Mucosa of descending colon (tissue), 3 donors: ENCODE measurements at regions not wholly inside any gene's neighbourhood (a gene's known extent, or its start where the extent isn't known, plus 50 kb on each side); places are given as distances from the start of the nearest gene placed in this dataset.
A peak's percentile ranks its signal among the peaks of the same experiment; 100 is the strongest.

Experiments used
- ATAC-seq: fragments of 200-7000 bp; cut with Tn5 transposase; one replicate; pipeline ENCODE4 v1.9.1; 2020; ENCODE audit warnings: mild to moderate bottlenecking, moderate library complexity
- DNase-seq, 3 donors: peaks; one replicate each; pipeline ENCODE4 v3.0.0-alpha.2; 2020
- H3K36me3 ChIP-seq: fragments of 200-600 bp; one replicate; pipeline ENCODE4 v1.8.0; 2021; ENCODE audit warnings: low read depth, mild to moderate bottlenecking
- H3K4me1 ChIP-seq: fragments of 200-600 bp; one replicate; pipeline ENCODE4 v1.8.0; 2021; ENCODE audit warnings: low read depth, mild to moderate bottlenecking
- H3K4me3 ChIP-seq: fragments of 200-600 bp; one replicate; pipeline ENCODE4 v1.8.0; 2021; ENCODE audit warnings: mild to moderate bottlenecking
- H3K9me3 ChIP-seq: fragments of 200-600 bp; one replicate; pipeline ENCODE4 v1.8.0; 2021; ENCODE audit warnings: mild to moderate bottlenecking
- intact Hi-C, 2 donors: fragments of 100-400 bp; cut with DNase I in 1 of 2; cut with micrococcal nuclease in 1 of 2; formaldehyde crosslinking; loops; one replicate each; pipeline versions ENCODE4 v1.11.0 to v1.11.1; 2022; cut with DNase I, micrococcal nuclease
- TF ChIP-seq, protein P1 (sequence below): fragments of 200-600 bp; IDR thresholded peaks from one replicate; pipeline ENCODE4 v1.8.0; 2022; ENCODE audit warnings: antibody characterized with exemption, mild to moderate bottlenecking
- donor health status: DM: no; HTN: no; CAD: no; lungs with moderate emphysema.
- donor health status: DM: no; HTN: no; CAD: no.
- donor health status: DM: no; HTN: yes; CAD: no.

DNA sequence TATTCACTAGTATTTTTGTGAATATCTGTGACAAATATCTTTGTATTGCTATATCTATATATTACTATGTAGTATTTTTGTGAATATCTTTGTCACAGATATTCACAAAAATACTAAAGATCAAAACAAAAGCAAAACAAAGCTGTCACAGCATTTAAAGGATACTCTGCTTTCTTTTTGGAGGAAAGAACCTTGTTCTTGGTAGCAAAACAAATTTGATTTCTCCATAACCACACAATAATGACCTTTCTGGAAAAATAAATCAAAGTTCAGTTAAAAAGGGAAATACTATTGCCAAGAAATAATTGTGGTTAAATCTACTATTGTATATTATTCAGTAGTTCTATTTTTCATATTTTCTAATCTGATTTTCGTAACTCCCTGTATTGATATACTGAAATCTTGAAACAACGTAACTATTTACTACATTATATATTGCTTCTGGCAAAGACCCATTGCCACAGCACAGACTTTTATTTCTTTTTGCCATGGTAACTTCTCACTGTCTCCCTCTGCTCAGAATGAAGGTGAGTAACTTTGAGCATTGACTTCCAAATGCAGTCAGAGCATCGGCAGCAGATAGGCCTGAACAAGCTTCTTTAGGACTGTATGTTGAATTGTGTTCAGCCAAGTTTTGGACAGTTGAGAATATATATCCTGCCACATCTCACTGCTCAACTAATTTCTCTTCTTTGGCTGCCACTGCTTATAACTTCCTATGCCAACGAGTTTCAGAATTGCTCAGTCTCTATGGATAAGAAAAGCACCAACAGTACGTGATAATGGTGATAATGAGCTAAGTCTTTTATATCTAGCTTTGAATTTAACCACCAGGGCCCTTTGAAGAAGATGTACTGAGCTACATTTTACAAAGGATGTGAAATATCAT lies 1097.2 kb upstream of the GJE1 start:
- Histone ChIP-seq H3K36me3 (no peaks in the 10 kb centered on the region), H3K9me3 (no peaks in the 10 kb centered on the region), H3K4me3 (no peak overlapping the region), H3K4me1 (no peaks in the 10 kb centered on the region)
- ATAC-seq (no peak), DNase-seq (no peak)
- intact Hi-C loops: no loop called here
- TF ChIP-seq, protein P1, sequence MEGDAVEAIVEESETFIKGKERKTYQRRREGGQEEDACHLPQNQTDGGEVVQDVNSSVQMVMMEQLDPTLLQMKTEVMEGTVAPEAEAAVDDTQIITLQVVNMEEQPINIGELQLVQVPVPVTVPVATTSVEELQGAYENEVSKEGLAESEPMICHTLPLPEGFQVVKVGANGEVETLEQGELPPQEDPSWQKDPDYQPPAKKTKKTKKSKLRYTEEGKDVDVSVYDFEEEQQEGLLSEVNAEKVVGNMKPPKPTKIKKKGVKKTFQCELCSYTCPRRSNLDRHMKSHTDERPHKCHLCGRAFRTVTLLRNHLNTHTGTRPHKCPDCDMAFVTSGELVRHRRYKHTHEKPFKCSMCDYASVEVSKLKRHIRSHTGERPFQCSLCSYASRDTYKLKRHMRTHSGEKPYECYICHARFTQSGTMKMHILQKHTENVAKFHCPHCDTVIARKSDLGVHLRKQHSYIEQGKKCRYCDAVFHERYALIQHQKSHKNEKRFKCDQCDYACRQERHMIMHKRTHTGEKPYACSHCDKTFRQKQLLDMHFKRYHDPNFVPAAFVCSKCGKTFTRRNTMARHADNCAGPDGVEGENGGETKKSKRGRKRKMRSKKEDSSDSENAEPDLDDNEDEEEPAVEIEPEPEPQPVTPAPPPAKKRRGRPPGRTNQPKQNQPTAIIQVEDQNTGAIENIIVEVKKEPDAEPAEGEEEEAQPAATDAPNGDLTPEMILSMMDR: no peak

- intact Hi-C loops: no loop called here
- ATAC-seq: no peak
Observed at GRCh38 chr6:141033101-141033500, 1099.6 kb upstream of the GJE1 start.

GRCh38 chr6:141029908-141030307 lies 1102.8 kb upstream of the GJE1 start:
- no peaks in the 10 kb centered on the region for H3K4me1 ChIP-seq
- no peaks in the 10 kb centered on the region for H3K36me3 ChIP-seq
- no peak overlapping the region for H3K4me3 ChIP-seq
- ATAC-seq (no peak), DNase-seq (no peak)
- H3K9me3 ChIP-seq: no peaks in the 10 kb centered on the region
- intact Hi-C loops: no loop called here
- TF ChIP-seq, protein P1: no peak

More at GRCh38 chr6:141033101-141033500, 1099.6 kb upstream of the GJE1 start:
- Histone ChIP-seq H3K36me3 (no peaks in the 10 kb centered on the region), H3K4me3 (no peak overlapping the region), H3K4me1 (no peaks in the 10 kb centered on the region), H3K9me3 (no peaks in the 10 kb centered on the region)
- TF ChIP-seq, protein P1: no peak
- DNase-seq: no peak

- Histone ChIP-seq H3K36me3 (no peaks in the 10 kb centered on the region), H3K4me3 (no peak overlapping the region)
Observed at GRCh38 chr6:141028791-141029280, 1103.9 kb upstream of the GJE1 start.

DNA sequence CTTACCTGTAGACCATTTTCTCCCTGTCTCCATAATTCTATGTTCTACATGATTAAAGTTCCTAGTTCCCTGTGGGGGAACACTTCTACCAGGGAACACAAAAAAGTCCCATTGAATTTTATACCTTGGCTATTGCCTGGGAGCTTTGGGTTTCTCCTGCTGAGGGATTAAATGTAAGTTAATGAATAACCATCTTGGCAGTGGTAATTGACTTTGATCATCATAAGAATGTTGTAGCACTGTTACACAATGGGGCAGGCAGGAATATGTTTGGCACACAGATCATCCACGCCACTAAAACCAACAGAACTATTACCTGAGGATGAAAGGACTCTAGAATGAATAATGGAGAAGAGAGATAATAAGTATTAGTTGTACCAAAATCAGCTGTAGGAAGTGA lies 1106.2 kb upstream of the GJE1 start:
- DNase-seq (peak in 1 of 3 donors; percentile 25), ATAC-seq (peak; percentile 96)
- H3K4me1 ChIP-seq: no peaks in the 10 kb centered on the region
- intact Hi-C loops: no loop called here
- TF ChIP-seq, protein P1: no peak
- H3K4me3 ChIP-seq: no peak overlapping the region
- H3K36me3 ChIP-seq: no peaks in the 10 kb centered on the region
- no peaks in the 10 kb centered on the region for H3K9me3 ChIP-seq

More at GRCh38 chr6:141028791-141029280, 1103.9 kb upstream of the GJE1 start:
- ATAC-seq (no peak), DNase-seq (no peak)
- H3K9me3 ChIP-seq: no peaks in the 10 kb centered on the region
- TF ChIP-seq, protein P1: no peak
- no peaks in the 10 kb centered on the region for H3K4me1 ChIP-seq
- intact Hi-C loops: no loop called here
